HL-60 (cell line): ENCODE measurements at regions not wholly inside any gene's neighbourhood (a gene's known extent, or its start where the extent isn't known, plus 50 kb on each side); places are given as distances from the start of the nearest gene placed in this dataset.

ENCODE experiments used
- CTCF ChIP-seq: IDR thresholded peaks from one replicate; pipeline ENCODE4 v1.5.1; 2011; ENCODE audit warnings: low read length, control low read depth, inconsistent platforms; ENCODE audit not compliant: insufficient read depth
- GABPA ChIP-seq: IDR thresholded peaks from 2 replicates; pipeline ENCODE4 v1.6.1; 2012; ENCODE audit warnings: low read depth
- POLR2AphosphoS5 ChIP-seq: IDR thresholded peaks from 2 replicates; pipeline ENCODE4 v1.6.1; 2012; ENCODE audit warnings: low read depth
- REST ChIP-seq: IDR thresholded peaks from 2 replicates; pipeline ENCODE4 v1.6.1; 2012; ENCODE audit warnings: low read depth; ENCODE audit not compliant: insufficient replicate concordance
- SPI1 ChIP-seq: IDR thresholded peaks from 2 replicates; pipeline ENCODE4 v1.6.1; 2012; ENCODE audit warnings: low read depth, mild to moderate bottlenecking, borderline replicate concordance

- no peak for TF ChIP-seq CTCF
- TF ChIP-seq REST: no peak
- no peak for TF ChIP-seq GABPA
- no peak for TF ChIP-seq POLR2AphosphoS5
- no peak for TF ChIP-seq SPI1
These were observed 58.0 kb upstream of the PDE8B start for GRCh38 chr5:77152441-77152840.
